Stimulated activated CD8-positive, alpha-beta memory T cell treated with anti-CD3 and anti-CD28 coated beads, Interleukin-12 subunit alpha, Interleukin-12 subunit beta, amount 100 ng/mL, for 24 hours (primary cell): ENCODE measurements at regions not wholly inside any gene's neighbourhood (a gene's known extent, or its start where the extent isn't known, plus 50 kb on each side); places are given as distances from the start of the nearest gene placed in this dataset.

Source experiments
- DNase-seq: peaks from one replicate; pipeline ENCODE4 v3.0.0-alpha.2; 2020; ENCODE audit errors: extremely low read depth

- no peak for DNase-seq
Observed at GRCh38 chr6:6781873-6782227, 193.3 kb downstream of the LY86 start.

DNA sequence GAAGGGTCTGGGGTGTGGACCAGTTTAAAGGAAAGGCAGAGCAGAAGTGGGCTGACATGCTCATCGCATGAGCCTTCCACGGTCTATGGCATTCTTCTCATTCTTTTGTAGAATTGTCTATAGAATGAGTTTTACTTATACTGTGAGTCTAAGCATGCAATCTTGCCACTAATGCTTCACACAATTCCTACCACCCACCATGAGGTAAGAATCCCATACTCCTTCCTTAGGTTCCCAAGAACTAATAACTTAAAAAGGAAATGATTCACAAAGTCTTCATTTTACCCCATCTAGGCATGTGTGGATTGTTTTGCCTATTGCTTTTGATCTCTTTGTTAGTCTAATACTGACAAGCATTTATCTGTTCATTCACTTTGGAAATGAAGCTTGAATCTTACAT is 195.2 kb downstream of the LY86 start:
- no peak for DNase-seq

GRCh38 chr6:6784514-6785162 is 196.1 kb downstream of the LY86 start:
- DNase-seq: no peak

DNA sequence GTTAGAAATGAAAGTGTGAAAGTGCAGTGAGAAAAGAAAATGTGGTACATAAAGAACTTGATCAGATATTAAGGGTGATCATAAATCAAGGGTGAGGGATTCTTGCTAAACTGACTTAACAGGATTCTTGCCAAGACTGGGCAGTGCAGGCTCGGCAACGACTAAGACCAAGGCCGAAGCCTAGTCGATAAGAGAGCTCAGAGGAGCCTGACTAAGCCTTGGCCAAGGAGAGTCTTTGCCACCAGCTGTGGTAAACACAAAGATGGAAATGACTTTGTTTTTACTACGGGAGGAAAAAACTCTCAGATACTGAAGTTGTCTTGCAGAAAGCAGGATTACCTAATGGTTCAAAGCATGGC is 196.6 kb downstream of the LY86 start:
- DNase-seq: no peak

GRCh38 chr6:6788394-6789032 is 200.0 kb downstream of the LY86 start:
- no peak for DNase-seq

- DNase-seq: no peak
Observed at GRCh38 chr6:6790393-6790792, 201.9 kb downstream of the LY86 start.

DNA sequence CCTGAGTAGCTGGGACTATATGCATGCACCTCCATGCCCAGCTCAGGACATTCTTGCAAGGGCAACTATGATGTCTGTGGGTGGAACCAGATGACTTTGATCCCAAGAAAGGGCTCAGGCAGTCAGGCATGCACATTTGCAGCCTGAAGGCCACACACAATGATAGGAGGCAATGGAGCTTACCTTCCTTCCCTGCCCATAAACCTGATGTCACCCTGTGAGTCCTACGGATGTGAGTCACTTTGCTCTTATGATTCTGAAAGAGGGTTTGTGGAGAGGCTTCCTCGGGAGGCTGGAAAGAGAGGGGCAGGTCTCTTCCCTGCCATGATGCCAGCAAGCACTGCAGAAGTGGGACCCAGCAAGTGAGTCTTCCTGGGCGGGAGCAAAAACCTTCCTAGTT is 202.4 kb downstream of the LY86 start:
- DNase-seq: no peak

- DNase-seq: no peak
Observed at GRCh38 chr6:6793388-6794250, 205.1 kb downstream of the LY86 start.

- no peak for DNase-seq
Observed at GRCh38 chr6:6795393-6795792, 206.9 kb downstream of the LY86 start.

- no peak for DNase-seq
Observed at GRCh38 chr6:6796818-6797217, 208.3 kb downstream of the LY86 start.

GRCh38 chr6:6798448-6798860 is 209.9 kb downstream of the LY86 start:
- no peak for DNase-seq

GRCh38 chr6:6801005-6801335 is 212.4 kb downstream of the LY86 start:
- no peak for DNase-seq

- DNase-seq: no peak
Observed at GRCh38 chr6:6801635-6802218, 213.2 kb downstream of the LY86 start.

- DNase-seq: no peak
Observed at GRCh38 chr6:6803180-6803977, 214.9 kb downstream of the LY86 start.

DNA sequence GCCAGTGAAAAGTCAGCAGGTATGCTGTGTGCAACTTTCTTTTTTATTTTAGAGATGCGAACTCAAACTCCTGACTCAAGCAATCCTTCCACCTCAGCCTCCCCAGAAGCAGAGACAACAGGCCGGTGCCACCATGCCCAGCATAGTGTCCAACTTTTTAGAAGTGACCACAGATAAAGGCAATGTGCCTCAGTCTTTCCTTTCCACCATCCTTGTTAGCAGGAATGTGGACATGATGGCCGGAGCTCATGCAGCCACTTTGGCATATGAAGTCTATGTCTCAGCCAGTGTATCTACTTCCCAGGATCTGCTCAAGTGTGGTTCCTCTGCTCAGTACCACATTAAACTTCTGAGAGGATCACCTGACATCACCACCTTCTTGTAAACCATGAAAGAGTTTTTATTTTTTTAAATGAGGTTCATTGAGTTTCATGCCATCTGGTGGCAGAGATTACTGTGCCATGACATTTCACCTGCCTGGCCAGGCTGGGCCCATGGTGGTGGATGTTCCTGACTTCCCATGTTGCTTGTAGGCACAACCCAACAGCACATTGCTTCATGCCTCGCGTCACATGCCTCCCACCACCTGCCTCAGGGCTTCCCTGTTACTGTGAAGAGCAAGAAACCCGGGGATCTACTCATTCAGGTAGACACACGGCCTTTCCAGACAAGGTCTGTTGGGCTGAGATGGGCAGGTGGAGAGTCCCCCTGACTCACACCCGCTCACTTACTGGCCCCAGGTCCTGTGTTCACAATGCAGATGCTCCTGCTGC is 216.5 kb downstream of the LY86 start:
- no peak for DNase-seq

DNA sequence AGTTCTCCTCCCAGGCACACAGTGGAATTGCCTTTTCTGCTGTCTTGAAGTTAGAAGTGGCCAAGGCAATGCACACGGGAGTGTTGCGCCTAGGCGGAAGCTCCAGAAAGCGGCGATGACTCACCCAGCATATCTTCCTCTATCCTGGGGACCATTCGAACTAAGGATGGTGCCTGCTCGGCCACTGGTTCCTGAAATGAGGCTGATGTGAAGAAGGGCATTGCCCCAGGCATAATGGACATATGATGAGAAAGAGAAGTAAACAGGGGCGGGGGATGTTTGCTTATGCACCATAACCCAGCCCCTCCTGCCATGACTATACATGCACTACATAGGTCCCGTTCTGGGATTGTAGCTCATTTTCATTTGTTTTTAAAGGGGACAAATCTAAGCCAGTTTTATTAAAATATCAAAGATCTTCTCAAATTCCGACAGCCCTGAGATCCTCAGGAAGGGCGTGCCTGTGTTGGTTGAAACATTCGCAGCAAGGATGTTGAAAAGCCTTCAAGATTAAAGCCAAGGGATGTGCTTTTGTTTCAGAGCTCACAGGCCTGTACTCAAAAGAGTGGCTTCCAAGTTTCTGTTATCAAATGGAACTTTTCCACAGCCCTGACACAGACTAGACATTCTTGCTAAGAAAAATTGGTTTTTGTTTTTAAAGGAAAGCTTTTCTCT is 218.5 kb downstream of the LY86 start:
- no peak for DNase-seq

DNA sequence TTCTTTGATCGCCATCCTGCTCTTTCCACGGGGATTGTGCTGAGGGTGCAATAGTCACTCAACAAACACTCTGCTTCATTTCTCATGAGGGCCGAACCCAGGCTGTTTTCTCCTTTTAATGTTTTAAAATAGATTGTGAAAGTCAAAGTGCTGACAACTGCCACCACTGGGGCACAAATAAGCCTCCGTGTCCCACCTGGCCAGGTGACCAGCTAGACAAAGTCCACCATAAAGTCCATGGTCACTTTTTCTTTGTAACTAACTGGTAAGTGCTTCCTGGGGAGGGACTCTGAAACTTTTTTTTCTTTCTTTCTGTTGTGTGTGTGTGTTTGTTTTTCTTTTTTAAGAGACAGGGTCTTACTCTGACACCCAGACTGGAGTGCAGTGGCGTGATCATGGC is 219.8 kb downstream of the LY86 start:
- no peak for DNase-seq

DNA sequence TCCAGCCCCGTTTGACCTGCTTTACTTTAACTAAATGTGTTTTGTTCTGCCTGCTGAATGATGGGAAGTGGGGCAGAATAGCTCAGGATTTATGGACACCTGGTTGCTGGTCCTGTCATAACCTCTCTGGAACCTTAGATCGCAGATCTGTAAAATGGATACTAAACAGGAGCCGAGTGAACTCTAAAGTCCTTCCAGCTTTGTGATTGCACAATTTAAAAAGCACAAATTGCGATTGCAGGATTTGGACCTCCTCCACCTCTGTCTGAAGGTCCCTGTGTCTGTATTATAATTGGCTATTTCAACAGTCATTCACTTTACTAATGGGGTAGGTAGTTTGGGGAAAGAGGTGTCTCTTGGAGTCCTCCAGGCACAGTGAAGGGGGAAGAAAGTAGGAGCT is 220.4 kb downstream of the LY86 start:
- no peak for DNase-seq

GRCh38 chr6:6810727-6811126 is 222.2 kb downstream of the LY86 start:
- DNase-seq: no peak

GRCh38 chr6:6811128-6812009 is 222.8 kb downstream of the LY86 start:
- no peak for DNase-seq
